Fibroblast of upper back skin (primary cell): ENCODE measurements at regions not wholly inside any gene's neighbourhood (a gene's known extent, or its start where the extent isn't known, plus 50 kb on each side); places are given as distances from the start of the nearest gene placed in this dataset.

ENCODE experiments used
- DNase-seq: peaks from one replicate; pipeline ENCODE4 v3.0.0-alpha.2; 2013

DNA sequence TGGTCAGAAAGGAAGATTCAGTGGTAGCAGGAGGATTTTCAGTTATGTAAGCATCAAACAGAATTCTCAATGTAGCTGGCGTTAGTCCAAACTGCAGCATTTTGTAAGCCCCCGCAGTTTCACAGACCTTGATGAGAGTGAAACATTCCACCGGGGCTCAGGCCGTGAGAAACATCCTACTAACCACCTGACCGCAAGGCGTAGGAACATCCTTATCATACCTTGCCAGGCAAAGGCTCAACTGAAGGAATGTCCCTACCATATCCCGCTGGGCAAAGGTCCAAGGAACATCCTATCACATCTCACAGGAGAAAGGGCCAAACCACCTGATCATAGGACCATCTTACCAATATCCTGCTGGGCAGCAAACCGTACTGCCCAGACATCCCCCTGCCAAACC is 624.8 kb upstream of the TMEM132C start:
- DNase-seq, result peak; percentile 28

DNA sequence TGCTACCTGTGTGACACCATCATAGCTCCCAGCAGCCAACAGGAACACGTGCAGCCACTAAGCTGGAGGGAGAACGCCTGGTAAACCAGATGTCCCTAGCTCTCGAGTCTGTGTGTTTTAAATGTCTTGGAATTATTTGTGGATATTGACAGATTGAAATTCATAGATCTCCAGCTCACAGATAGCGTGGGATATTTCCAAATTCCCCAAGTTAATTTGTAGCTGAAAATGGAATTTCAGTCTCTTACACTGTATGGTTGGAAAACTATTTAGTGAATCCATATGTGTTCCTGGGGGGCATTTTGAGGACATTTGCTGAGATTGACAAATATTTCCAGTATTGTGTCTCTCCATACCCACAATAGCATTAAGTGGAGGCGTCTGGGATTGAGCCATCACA is 618.6 kb upstream of the TMEM132C start:
- peak; percentile 82 for DNase-seq

DNA sequence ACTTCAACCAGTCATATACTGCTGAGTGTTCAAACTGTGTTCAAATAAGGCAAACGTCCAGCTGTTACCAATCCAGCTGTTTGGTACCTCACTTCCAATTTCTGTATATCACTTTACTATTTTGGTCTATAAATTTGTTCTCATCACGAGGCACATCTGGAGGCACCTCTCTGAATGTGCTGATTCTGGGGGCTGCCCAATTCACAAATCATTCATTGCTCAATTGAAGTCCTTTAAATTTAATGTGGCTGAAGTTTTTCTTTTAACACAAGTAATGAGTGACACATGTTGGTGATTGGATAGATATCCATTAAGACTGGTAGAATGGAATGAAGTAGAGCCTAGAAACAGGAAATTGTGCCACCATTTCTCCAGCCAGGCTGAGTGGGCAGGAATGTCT is 617.0 kb upstream of the TMEM132C start:
- peak; percentile 41 for DNase-seq

DNA sequence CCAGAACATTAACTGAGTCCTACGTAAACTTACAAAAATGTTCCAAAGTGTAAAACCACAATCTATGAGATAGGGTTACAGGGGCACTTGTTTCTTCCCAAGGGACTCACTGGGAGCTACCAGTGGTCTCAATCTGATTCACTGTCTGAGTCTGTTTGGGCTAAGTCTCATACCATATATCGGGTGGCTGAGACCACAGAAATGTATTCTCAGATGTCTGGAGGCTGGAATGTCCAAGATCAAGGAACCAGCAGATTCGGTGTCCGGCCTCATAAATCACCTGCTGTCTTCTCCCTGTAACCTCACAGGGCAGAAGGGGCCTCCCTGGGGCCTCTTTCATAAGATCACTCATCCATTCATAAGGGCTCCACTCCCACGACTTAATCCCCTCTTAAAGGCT is 616.3 kb upstream of the TMEM132C start:
- peak; percentile 99 for DNase-seq

DNA sequence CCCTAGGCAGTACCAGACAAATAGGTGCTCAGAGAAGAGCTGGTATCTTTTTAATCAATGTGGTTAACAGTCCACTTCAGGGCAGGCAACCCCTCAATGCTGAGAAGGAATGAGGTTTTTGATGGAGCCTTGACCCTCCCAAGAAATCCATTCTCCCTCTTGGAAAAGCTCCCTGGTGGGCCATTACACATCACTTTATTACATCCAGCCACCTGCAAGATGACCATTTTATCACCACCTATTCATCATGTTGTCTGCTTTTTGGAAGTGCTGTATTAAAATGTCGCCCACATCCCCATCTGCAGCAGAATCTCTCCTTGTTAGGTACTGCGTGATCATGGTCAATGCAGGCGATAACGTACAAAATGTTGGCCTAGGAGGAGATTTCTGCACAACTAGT is 614.7 kb upstream of the TMEM132C start:
- no peak for DNase-seq

DNA sequence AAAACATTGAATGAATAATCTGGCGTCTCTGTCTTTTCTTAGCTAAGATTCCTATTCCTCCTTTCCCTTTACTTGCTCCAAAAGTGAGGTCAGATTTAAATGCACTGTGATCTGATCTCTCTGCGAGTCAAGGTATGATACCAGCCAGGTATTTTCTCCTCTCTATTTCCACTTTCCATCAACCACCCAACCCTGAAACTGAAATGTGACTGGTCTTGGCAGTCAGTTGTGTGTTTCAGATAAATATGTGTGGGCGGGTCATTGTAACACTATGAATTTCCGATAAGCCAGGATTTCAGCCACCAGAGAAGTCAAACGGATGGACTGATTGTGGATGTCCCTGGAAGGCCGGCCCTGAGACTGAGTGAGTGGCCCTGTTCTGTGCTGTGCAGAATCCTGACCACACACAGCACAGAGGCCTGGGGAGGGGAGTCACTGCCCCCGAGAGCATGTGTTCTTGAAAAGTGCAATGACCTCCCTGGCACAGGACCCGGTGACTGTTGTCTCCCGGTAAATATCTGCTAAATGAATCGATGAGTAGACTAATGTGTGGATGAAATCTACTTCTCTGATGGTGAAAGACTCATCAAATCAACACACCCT is 612.5 kb upstream of the TMEM132C start:
- no peak for DNase-seq

DNA sequence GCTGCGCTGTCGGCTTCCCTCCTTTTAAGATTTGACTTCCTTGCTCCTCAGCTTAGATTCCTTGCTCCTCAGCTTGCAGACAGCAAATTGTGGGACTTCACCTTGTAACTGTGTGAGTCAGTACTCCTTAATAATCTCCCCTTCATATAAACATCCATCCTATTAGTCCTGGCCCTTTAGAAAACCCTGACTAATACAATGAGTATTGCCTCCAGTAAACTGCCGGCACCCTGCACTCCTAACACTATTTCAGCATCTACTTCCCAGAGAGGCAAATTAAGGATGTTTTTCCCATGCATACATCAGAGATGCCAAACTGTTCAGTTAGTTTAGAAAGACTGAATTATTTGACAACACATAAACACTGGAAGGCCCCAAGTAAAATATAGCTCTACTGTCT is 611.3 kb upstream of the TMEM132C start:
- DNase-seq, result peak; percentile 89

DNA sequence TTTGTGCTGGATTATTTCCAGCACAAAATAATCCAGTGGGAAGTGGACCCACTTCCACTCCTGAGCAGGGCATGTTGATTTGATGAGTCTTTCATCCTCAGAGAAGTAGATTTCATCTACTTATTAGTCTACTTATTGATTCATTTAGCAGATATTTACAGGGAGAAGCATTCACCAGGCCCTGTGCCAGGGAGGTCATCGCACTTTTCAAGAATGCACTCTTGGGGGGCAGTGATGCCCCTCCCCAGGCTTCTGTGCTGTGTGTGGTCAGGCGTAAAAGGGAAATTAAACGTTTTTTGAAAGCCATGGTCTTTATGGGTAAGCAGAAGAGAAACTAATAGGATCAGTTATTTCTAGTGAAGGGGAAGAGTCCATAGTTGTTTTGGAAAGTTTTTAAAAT is 610.7 kb upstream of the TMEM132C start:
- peak; percentile 77 for DNase-seq

DNA sequence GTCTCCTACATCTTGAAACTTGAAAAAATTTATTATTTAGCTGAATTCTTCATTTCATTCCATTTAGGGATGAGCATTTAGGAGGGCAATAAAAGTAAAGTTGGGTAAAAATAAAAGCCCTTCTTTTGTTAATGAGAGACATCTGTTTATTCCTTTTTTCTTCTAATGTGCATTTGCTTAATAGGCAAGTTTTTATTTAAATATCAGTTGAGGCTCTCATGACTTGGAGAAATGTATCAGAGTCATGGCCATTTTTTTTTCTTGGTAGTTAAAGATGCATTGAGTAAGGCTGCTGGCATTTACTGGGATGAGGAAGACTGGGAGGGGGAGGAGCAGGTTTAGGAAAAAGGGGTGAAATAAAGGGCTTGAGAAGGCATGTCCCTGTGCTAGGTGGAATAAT is 609.9 kb upstream of the TMEM132C start:
- DNase-seq, result peak; percentile 53

DNA sequence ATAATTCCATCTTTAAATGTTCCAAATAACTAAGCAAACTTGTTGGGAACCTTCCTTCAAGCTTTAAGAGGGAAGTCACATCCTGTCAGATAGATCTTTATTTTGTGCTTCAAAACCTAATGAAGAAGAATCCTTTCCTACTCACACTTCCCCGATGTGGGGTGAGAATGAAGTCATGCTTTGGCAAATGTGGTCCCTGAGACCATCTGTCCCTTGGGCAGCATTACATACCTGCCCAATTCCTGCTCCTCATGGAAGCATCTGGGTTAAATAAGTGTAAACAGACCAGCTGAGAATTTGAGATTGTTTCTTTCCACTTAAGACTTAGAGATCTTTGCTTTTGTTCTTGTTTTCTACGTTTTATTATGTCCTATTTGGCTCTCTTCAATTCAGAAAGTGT is 606.0 kb upstream of the TMEM132C start:
- no peak for DNase-seq

DNA sequence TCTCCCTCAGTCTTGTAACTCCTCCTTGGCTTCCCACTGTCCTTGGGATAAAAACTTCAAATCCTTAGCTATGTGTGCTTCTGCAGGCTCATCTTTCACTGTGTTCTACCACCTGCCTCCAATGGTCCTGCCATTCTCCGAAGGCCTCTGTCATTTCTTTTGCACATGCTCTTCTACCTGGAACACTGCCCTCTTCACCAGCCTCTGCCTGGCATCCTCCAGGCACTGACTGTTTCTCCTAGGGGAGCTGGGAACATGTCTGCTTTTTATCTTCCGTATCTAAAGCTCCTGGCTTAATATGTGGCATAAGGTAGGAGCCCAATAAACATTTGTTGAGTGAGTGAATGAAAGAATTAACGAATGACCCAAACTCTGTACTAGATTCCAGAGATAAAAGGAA is 603.3 kb upstream of the TMEM132C start:
- DNase-seq, result no peak

DNA sequence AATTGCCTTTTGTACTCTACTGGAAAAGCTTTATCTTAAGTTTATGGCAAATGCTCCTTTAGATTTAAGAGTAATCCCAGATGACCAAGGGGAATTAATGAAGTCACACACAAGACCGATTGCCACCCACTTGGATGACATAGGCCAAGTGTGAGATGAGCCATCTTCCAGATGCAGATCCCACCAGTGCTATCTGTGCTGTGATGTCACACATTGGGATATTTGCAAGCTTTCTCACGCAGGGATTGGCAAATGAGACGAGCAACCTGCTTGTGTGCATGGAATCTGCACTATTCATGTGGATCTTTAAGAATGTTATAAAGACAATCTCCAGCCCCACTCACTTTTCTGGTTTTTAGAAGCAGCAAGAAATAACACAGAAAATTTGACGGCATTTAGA is 602.1 kb upstream of the TMEM132C start:
- no peak for DNase-seq

DNA sequence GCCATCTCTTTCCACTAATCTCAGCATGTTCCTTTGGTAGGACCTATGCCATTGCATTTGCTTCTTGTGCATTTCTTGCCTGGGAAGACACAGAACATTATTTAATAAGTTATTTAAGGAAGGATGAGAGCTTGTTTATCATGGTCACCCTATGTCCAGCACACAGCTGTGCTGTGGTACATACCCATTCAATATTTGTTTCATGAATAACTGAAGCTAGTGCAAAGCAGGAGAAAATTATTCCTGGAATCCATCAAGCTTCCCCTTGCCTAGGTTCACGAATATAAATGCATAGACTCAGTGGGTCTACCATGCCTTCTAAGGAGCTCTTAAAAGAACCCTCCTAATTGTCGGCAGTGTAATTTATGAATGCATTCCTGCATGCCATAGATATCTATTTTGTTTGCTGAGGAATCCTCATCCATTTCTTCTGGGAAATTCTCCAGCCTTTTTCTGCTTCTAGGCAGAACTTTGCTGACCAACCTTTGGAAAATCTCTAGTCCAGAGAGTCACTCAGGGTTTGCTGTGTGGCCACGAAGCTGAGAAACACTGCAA is 599.8 kb upstream of the TMEM132C start:
- DNase-seq, result peak; percentile 70

DNA sequence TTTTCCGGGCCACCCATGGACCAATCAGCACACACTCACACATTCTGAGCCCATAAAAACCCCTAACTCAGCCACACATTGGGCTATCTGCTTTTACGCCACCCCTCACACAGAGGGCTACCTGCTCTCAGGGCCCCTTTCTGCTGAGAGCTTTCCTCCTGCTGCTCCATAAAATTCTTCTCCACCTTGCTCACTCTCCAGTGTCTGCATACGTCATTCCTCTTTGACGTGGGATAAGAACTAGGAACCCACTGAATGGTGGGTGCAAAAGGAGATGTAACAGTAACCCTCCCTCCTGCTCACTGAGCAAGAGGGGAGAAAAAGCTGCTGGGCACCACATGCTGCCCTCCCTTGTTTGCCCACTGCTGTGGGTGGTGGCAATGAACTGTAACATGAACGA is 596.7 kb upstream of the TMEM132C start:
- no peak for DNase-seq

DNA sequence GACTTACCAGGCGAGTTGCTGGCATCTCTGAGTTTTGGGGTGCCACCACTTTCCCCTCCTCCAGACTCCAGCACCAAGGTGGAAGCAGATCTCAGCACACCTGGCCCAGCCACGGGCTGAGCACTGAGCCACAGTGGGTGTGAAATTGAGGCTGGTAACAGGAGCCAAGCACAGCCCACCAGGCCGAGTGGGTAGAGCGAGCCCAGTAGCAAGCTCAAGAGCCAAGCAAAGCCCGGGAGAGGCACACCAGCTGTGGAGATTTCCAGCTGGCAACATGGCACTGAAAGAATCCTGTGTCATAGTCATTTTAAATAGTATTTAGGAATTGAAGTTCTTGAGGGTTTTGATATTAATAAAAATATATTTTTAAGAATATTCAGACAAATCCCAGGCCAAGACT is 596.2 kb upstream of the TMEM132C start:
- DNase-seq, result no peak

DNA sequence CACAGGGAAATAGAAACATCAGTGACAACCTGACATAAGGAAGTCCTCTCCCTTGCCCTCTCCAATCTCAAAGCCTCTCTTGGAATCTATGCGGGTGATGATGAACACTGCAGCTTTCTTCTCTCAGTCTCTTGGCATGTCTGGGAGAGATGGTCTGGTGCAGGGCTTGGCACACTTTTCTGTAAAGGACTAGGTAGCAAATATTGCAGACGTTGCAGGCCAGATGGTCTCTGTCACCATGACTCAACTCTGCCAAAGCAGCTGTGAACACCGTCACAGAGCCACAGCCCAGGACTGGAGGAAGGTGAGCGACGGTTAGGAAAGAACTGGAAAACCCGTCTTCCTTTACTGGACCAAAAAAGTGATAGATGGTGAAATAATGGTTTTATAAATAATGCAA is 591.0 kb upstream of the TMEM132C start:
- no peak for DNase-seq

DNA sequence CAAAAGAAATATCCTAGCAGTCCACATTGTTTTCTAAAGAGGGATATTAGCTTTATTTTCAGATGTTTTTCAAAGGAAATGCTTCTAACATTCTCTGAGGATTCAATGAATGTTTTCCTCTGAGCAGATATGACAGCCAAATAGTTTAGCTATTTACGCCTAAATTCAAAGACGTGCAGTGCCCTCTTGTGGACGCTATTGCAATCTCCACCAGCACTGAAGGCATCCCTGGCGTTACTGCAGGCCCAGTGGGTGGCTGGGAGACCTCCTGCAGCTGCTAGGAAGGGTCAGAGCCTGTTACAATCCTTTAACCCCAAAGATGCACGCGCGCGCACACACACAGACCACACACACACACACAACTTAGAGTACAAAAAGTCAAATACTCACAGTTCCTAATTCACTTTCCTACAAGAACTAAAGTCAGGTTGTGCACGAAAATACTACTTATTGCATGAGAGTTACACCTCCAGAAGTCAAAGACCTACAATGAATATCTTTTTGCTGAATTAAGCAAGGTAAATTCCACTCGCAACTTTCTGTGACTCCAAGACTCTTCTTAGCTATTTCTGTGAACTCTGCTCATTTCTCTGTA is 589.3 kb upstream of the TMEM132C start:
- peak; percentile 84 for DNase-seq

DNA sequence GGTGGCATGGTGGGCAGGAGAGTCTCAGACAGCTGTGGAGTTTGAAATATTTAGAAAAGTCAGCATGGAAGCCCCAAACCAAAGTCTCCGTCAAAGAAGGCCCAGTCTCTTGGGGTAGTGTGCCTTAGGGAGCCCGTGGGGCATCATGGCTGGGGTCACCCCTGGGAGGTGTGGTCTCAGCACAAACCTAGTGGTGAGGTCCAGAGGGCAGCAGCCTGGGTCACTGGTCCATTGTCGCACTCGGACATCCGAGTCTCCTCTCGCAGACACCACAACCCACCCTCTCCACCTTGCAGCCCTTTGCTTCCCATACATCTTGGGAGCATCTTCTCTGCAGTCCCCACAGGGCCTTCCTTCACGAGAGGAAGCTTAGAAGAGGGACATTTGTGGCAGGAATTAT is 588.0 kb upstream of the TMEM132C start:
- DNase-seq, result no peak

DNA sequence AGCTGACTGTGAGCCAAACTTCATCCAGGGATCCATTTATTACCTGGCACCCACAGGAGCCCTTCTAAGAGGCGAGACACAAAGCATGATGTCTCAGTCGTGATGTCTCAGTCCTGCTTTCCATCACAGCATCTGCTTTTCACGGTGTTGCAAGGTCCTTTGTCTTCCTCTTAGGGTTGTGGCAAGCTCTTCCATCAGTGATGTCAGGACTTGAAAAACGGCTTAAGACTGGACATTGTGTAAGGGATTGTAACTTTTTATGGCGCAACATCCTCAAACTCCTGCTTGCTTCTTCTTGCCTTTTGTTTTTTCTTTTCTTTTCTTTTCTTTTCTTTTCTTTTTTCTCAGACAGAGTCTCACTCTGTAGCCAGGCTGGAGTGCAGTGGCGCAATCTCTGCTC is 586.5 kb upstream of the TMEM132C start:
- DNase-seq, result peak; percentile 21

DNA sequence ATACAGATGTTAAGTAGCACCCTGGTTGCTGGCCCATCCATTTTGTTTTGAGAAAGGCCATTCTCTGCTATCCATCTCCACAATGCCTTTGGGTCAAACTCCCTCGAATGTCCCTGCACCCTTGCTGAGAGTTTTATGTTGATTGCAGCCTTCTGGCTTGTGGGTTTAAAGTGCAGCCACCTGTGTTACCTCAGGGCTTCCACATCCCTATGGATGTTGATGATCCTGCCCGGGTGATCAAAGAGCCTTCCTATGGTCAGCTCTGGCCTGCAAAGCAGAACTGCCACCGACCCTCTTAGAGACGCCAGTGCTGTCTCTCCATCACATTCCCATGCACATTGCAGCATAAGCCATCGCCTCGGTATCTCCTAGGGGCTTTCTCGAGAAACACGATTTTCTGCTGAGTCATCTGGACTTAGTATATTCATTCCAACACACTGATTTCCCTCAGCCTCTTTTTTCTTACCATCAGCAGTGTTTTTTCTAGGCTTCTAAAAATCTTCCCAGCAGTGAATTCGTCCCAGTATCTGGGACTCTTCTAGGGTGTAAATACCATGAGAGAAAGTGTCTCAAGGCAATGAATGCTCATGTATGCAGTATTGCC is 585.7 kb upstream of the TMEM132C start:
- no peak for DNase-seq

DNA sequence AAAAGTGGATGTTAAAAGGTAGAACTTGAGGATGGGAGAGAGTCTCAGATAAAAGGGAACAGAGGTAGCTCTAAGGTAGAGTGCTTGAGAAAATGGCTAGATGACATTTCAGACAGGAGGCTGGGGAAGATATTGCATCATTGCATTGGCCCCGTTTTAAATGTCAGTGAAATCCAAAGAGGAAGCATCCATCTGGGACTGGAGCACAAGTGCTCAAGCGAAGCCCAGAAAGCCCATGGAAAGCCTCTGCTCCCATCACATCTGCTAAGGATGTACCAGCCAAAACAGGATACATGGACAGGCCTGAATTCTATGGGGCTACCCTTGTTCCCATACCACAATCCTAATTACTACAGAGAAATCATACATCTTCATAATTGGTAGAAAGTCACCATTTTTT is 581.5 kb upstream of the TMEM132C start:
- DNase-seq, result no peak

DNA sequence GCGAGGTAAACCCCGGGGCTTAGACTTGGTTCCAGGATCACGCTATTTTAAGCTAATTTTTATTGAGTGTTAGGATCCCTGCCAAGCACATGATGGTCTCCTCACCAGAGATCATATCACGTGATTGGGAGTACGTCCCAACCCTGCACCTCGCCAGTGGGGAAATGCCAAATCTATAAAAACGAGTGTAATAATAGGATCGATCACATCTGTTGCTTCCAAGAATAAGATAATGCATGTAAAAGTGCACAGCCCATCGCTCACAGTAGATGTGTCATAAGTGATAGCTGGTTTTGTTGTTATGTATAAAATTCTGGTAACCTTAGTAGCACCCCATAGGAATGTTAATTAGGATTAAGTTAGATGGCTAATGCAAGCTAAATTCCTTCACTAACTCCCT is 581.0 kb upstream of the TMEM132C start:
- peak; percentile 24 for DNase-seq

DNA sequence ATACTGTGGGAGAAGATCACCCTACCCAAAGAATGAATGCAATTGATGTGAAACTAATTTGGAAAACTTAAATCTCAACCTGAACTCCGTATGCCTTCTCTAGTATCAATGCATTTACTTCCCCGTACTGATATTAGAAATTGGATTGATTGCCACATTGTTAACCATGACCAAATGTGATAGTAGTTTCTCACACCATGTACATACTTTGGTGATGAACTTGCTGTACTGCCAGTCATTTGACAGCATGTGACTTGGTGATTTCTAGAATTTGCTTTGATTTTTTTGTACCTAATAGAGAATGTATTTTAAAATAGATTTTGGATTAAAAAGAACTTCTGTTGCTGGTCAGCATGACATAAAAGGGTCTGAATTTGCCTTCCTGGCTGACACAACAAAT is 579.8 kb upstream of the TMEM132C start:
- no peak for DNase-seq

DNA sequence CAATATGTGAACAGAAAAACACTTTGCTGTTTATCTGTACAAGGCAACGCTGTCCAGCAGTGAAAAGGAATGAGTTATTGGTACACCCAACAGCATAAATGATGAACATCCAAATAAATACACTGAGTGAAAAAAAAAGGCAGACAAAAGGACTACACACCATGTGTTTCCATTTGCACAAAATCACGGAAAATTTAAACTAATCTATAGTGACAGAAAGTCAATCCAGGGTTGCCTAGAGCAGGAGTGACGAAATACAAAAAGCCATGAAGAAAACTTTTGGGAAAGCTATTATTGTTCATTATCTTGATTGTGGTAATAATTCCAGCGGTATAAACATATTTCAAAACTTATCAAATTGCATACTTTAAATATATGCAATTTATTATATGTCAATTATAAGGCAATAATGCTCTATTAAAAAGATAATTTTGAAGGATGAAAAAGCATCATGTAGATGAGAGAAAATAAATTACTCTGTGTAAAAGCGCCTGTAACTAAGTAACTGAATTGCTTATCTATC is 578.0 kb upstream of the TMEM132C start:
- no peak for DNase-seq
